SJCRH30 (cell line): ENCODE measurements at regions not wholly inside any gene's neighbourhood (a gene's known extent, or its start where the extent isn't known, plus 50 kb on each side); places are given as distances from the start of the nearest gene placed in this dataset.
A peak's percentile ranks its signal among the peaks of the same experiment; 100 is the strongest.

Source experiments
- DNase-seq, 2 experiments: peaks; one replicate each; pipeline ENCODE4 v3.0.0-alpha.2; 2015 to 2020
- H3K27ac ChIP-seq: fragments of 250-450 bp; sonication (Bioruptor Pico); 2 replicates; pipeline ENCODE4 v1.5.1; 2020; ENCODE audit warnings: mild to moderate bottlenecking, moderate library complexity
- H3K27me3 ChIP-seq: fragments of 250-450 bp; sonication (Bioruptor Pico); 2 replicates; pipeline ENCODE4 v1.5.1; 2020; ENCODE audit warnings: mild to moderate bottlenecking, moderate library complexity
- H3K36me3 ChIP-seq: fragments of 250-450 bp; sonication (Bioruptor Pico); 2 replicates; pipeline ENCODE4 v1.5.1; 2020; ENCODE audit warnings: mild to moderate bottlenecking, moderate library complexity
- H3K4me1 ChIP-seq: fragments of 250-450 bp; sonication (Bioruptor Pico); 2 replicates; pipeline ENCODE4 v1.5.1; 2020; ENCODE audit warnings: mild to moderate bottlenecking, moderate library complexity
- H3K4me3 ChIP-seq: fragments of 250-450 bp; sonication (Bioruptor Pico); 2 replicates; pipeline ENCODE4 v1.5.1; 2020; ENCODE audit warnings: mild to moderate bottlenecking, moderate library complexity
- H3K9me3 ChIP-seq: fragments of 250-450 bp; sonication (Bioruptor Pico); replicated peaks from 2 replicates; pipeline ENCODE4 v1.5.1; 2020; ENCODE audit warnings: mild to moderate bottlenecking, moderate library complexity

DNA sequence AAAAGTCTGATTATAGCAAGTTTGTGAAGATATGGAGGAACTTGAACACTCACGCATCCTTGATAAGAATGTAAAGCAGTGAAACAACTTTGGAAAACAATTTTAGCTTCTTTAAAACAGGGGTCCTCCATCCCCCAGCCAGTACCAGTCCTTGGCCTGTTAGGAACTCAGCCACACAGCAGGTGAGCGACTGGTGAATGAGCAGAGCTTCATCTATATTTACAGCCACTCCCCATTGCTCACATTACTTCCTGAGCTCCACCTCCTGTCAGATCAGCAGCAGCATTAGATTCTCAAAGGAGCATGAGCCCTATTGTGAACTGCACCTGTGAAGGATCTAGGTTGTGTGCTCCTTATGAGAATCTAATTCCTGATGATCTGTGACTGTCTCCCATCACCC is 530.3 kb upstream of the PRKX start:
- Histone ChIP-seq H3K27me3 (no peaks in the 10 kb centered on the region), H3K9me3 (no peaks in the 10 kb centered on the region)

DNA sequence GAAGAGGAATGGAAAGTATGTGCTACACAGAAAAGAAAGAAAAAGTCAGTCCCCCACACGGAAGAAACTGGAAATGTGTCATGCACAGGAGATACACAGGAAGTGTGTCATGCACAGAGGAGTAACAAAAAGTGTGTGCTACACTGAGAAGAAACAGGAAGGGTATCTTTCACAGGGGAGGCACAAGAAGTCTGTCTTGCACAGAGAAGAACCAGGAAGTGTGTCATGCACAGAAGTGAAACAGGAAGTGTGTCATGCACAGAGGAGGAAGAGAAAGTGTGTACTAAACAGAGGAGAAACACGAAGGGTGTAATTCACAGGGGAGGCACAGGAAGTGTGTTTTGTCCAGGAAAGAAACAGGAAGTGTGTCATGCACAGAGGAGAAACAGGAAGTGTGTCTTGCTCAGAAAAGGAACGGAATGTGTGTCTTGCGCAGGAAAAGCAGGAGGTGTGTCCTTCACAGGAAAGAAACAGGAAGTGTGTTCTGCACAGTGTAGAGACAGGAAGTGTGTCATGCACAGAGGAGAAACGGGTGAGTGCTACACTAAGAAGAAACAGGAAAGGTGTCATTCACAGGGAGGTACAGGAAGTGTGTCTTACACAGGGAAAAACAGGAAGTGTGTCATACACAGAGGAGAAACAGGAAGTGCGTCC is 527.2 kb upstream of the PRKX start:
- Histone ChIP-seq H3K4me1 (no peaks in the 10 kb centered on the region), H3K4me3 (no peak overlapping the region), H3K9me3 (no peaks in the 10 kb centered on the region), H3K36me3 (no peaks in the 10 kb centered on the region), H3K27me3 (no peaks in the 10 kb centered on the region), H3K27ac (no peak overlapping the region)
- peak in 1 of 2 experiments; percentile 11 for DNase-seq

More for the DNA sequence above, 530.3 kb upstream of the PRKX start:
- no peak overlapping the region for H3K4me3 ChIP-seq
- no peak overlapping the region for H3K27ac ChIP-seq
- no peak for DNase-seq
- no peaks in the 10 kb centered on the region for H3K4me1 ChIP-seq
- H3K36me3 ChIP-seq: no peaks in the 10 kb centered on the region

DNA sequence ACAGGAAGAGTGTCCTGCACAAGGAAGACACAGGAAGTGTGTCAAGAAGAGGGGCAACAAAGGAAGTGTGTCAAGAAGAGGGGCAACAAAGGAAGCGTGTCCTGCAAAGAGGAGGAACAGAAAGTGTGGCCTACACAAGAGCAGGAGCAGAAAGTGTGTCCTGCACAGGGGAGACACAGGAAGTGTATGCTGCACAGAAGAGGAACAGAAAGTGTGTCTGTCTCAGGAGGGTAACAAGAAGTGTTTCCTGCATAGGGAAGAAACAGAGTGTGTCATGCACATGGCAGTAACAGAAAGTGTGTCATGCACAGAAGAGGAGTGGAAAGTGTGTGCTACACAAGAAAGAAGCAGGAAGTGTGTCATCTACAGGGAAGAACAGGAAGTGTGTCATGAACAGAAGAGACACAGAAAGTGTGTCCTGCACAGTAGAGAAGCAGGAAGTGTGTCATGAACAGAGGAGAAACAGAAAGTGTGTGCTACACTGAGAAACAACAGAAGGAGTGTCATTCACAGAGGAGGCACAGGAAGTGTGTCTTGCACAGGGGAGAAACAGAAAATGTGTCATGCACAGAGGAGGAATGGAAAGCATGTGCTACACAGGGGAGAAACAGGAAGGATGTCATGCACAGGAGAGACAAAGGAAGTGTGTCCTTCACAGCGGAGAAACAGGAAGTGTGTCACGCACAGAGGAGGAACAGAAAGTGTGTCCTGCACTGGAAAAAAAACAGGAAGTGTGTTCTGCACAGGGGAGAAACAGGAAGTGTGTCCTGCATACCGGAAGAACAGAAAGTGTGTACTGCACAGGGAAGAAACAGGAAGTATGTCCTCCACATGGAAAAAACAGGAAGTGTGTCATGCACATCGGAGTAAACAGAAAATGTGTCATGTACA is 526.4 kb upstream of the PRKX start:
- no peaks in the 10 kb centered on the region for H3K9me3 ChIP-seq
- no peak overlapping the region for H3K27ac ChIP-seq
- no peaks in the 10 kb centered on the region for H3K36me3 ChIP-seq
- H3K4me3 ChIP-seq: no peak overlapping the region
- H3K27me3 ChIP-seq: no peaks in the 10 kb centered on the region
- no peak for DNase-seq
- H3K4me1 ChIP-seq: no peaks in the 10 kb centered on the region

DNA sequence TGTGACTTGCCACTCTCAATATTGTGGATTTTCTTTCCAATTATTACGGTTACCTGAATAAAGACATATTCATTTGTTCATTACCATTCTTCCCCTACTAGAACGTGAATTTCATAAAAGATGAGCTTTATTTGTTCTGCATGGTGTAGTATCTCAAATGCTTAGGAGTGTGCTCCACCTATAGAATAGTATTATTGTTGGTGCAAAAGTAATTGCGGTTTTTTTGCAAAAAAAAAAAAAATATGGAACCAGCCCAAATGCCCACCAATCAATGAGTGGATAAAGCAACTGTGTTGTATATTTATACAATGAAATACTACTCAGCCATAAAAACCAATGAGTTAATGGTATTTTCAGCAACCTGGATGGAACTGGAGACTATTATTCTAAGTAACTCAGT is 525.5 kb upstream of the PRKX start:
- no peak for DNase-seq
- no peaks in the 10 kb centered on the region for H3K4me1 ChIP-seq
- H3K36me3 ChIP-seq: no peaks in the 10 kb centered on the region
- H3K9me3 ChIP-seq: no peaks in the 10 kb centered on the region
- no peak overlapping the region for H3K27ac ChIP-seq
- no peaks in the 10 kb centered on the region for H3K27me3 ChIP-seq
- H3K4me3 ChIP-seq: no peak overlapping the region

DNA sequence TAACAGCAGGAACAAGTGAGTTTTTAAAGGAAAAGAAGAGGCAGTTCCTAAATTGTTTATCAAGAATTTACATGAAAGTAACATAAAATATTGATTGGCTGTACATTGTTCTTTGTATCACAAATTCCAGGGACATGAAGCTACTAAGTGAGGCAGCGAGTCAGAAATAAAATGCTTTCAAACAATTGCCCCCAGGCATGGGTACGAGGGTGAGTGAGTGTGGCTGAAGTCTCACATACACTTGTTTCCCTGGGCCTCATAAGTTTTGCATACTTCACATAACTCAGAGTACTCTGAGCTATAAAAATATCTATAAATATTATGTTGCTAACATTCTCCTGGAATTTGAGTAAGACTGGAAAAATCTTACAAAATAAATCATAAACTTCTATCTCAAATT is 511.6 kb upstream of the PRKX start:
- no peaks in the 10 kb centered on the region for H3K9me3 ChIP-seq
- H3K36me3 ChIP-seq: no peaks in the 10 kb centered on the region
- H3K27me3 ChIP-seq: no peaks in the 10 kb centered on the region
- no peak for DNase-seq
- no peak overlapping the region for H3K27ac ChIP-seq
- no peak overlapping the region for H3K4me3 ChIP-seq
- no peaks in the 10 kb centered on the region for H3K4me1 ChIP-seq

DNA sequence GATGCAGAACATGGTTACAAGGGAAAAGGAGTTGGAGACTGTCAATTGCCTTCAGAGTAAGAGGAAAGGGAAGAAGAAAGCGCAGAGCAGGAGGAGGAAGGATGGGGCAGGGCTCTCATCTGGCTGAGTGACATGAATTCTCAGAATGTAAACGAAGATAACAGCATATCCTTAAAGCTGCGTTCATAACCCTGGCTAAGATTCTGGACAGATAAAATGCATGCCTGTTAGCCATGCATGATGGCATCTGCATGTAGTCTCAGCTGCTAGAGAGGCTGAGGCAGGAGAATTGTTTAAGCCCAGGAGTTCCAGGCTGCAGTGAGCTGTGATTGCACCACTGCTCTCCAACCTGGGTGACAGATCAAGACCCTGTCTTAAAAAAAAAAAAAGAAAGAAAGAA is 493.5 kb upstream of the PRKX start:
- H3K4me1 ChIP-seq: no peaks in the 10 kb centered on the region
- no peak overlapping the region for H3K4me3 ChIP-seq
- no peak for DNase-seq
- H3K36me3 ChIP-seq: no peaks in the 10 kb centered on the region
- H3K27me3 ChIP-seq: no peaks in the 10 kb centered on the region
- no peak overlapping the region for H3K27ac ChIP-seq
- H3K9me3 ChIP-seq: no peaks in the 10 kb centered on the region

DNA sequence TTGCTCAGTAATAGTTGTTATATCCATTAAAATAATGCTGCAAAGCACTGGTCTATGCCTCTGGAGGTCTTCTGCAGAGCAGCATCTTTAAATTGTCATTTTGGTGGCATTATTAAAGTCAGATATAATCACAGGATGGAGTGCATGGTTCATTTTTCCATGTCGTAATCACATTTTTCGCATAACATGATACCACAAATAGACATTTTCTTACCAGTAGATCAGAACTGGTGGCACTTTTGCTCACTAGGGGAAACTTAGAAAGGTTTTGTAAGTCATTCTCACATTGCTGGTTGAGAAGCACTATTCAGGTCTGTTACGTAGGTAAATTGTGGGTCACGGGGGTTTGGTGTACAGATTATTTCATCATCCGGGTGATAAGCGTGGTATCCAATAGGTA is 484.5 kb upstream of the PRKX start:
- Histone ChIP-seq H3K27ac (no peak overlapping the region), H3K4me1 (no peaks in the 10 kb centered on the region), H3K4me3 (no peak overlapping the region), H3K36me3 (no peaks in the 10 kb centered on the region), H3K9me3 (no peaks in the 10 kb centered on the region), H3K27me3 (no peaks in the 10 kb centered on the region)
- no peak for DNase-seq

DNA sequence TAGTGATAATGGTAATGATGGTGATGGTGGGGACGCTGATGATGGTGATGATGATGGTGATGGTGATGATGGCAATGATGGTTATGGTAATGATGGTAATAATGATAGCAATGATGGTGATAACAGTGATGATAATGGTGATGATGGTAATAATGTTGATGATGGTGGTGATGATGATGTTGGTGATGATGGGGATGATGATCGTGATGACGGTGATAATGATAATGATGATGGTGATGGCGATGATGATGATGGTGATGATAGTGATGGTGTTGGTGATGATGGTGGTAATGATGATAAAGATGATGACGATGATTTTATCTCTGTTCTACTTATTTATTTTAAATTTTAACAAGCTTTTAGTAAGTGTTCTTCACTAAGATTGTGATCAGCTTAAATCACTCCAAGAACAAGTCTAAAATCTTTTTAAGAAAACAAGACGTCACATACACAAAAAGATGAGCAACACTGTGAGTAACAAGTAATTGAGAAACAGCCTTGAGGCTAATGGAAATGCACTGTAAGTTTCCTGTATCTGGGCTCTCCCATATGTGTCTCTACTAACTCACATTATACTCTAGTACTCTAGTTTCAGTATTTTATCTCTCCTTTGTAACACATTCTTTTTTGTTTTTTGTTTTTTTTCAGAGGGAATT is 480.2 kb upstream of the PRKX start:
- Histone ChIP-seq H3K4me1 (no peaks in the 10 kb centered on the region), H3K27me3 (no peaks in the 10 kb centered on the region), H3K27ac (no peak overlapping the region), H3K9me3 (no peaks in the 10 kb centered on the region), H3K36me3 (no peaks in the 10 kb centered on the region), H3K4me3 (no peak overlapping the region)
- no peak for DNase-seq

DNA sequence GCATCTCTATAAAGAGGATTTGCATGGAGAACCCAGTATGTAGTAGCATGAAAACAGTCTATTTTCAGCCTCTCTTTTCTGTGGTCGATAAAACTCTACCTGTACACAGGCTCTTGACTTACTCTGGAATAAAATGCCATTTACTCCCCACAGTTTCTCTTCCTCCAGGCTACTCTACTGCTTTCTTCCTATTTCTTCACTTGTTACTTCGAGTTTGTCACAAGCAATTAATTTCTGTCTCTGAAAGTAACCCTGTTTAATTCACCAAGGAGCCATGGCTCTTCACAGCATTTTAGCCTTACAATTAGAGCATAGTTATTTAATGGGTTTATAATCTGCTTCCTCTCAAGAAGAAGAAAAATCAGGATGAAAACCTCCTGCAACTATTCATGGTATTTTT is 472.9 kb upstream of the PRKX start:
- Histone ChIP-seq H3K4me3 (no peak overlapping the region), H3K27me3 (no peaks in the 10 kb centered on the region), H3K4me1 (no peaks in the 10 kb centered on the region), H3K27ac (no peak overlapping the region), H3K9me3 (no peaks in the 10 kb centered on the region), H3K36me3 (no peaks in the 10 kb centered on the region)
- no peak for DNase-seq

DNA sequence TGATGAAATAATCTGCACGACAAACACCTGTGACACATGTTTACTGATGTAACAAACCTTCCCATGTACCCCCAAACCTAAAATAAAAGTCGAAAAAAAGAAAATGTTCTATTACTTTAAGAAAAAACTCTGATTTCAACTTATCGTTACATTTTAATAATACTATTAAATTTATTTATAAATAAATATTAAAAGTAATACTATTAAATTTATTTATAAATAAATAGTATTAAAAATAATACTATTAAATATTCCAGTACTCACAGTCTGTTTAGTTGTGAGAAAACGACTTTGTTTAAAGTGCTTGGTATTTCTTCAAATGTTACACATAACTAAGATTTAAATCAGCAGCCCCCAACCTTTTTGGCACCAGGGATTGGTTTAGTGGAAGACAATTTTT is 471.6 kb upstream of the PRKX start:
- no peaks in the 10 kb centered on the region for H3K4me1 ChIP-seq
- DNase-seq: no peak

DNA sequence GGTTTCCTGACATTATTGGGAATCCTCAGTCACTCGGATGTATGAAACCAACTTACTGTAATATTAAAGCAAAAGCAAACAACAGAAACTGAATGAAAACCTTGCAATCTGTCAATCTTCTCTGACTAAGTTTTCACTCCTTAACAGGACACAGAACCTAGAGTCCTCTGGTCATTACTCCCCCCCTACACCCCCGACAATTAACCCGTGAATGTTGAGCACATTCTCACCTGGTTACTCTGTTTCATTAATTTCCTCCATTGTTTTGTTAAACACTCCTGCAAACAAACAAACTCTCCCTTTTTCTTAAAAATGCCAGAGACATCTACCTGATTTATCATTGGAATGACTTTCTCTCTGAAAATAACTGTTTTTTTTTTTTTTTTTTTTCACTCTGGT is 469.0 kb upstream of the PRKX start:
- DNase-seq: no peak
- H3K4me3 ChIP-seq: no peak overlapping the region
- H3K9me3 ChIP-seq: no peaks in the 10 kb centered on the region
- H3K4me1 ChIP-seq: no peaks in the 10 kb centered on the region
- H3K27me3 ChIP-seq: no peaks in the 10 kb centered on the region
- no peak overlapping the region for H3K27ac ChIP-seq
- no peaks in the 10 kb centered on the region for H3K36me3 ChIP-seq

More for the DNA sequence above, 471.6 kb upstream of the PRKX start:
- no peaks in the 10 kb centered on the region for H3K36me3 ChIP-seq
- H3K27ac ChIP-seq: no peak overlapping the region
- H3K9me3 ChIP-seq: no peaks in the 10 kb centered on the region
- H3K4me3 ChIP-seq: no peak overlapping the region
- H3K27me3 ChIP-seq: no peaks in the 10 kb centered on the region

DNA sequence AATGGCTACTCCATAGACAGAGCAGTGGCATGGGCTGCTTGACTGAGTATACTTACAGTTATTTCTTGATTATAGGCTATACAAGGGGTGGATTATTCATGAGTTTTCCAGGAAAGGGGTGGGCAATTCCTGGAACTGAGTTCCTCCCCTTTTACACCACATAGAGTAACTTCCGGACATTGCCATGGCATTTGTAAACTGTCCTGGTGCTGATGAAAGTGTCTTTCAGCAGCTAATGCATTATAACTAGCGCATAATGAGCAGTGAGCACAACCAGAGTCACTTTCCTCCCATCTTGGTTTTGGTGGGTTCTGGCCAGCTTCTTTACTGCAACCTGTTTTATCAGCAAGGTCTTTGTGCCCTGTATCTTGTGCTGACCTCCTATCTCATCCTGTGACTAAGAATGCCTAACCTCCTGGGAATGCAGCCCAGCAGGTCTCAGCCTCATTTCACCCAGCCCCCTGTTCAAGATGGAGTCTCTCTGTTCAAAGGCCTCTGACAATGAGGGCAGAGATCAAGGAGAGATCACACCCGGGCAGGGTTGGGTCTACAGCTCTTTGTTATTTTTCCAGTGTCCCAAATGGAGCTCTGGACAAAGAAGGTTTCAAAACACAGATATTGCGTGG is 468.4 kb upstream of the PRKX start:
- Histone ChIP-seq H3K4me1 (no peaks in the 10 kb centered on the region), H3K36me3 (no peaks in the 10 kb centered on the region), H3K4me3 (no peak overlapping the region), H3K9me3 (no peaks in the 10 kb centered on the region), H3K27me3 (no peaks in the 10 kb centered on the region), H3K27ac (no peak overlapping the region)
- no peak for DNase-seq

DNA sequence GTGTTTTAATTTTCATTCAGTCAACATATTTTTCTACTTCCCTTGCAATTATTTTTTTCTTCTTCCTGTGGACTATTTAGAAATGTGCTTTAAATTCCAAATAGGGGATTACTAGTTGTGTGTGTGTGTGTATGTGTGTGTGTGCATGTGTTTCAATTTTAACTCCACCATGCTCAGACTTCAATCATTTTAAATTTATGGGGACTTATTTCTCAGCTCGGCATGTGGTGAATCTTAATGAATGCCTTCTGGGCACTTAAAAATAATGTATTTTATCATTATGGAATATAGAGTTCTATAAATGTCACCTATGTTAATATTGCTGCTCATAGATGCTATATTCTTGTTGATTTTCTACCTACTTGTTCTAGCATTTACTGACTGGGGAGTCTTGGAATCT is 465.6 kb upstream of the PRKX start:
- no peak overlapping the region for H3K27ac ChIP-seq
- no peak for DNase-seq
- no peaks in the 10 kb centered on the region for H3K4me1 ChIP-seq
- H3K27me3 ChIP-seq: no peaks in the 10 kb centered on the region
- H3K9me3 ChIP-seq: no peaks in the 10 kb centered on the region
- no peaks in the 10 kb centered on the region for H3K36me3 ChIP-seq
- H3K4me3 ChIP-seq: no peak overlapping the region

DNA sequence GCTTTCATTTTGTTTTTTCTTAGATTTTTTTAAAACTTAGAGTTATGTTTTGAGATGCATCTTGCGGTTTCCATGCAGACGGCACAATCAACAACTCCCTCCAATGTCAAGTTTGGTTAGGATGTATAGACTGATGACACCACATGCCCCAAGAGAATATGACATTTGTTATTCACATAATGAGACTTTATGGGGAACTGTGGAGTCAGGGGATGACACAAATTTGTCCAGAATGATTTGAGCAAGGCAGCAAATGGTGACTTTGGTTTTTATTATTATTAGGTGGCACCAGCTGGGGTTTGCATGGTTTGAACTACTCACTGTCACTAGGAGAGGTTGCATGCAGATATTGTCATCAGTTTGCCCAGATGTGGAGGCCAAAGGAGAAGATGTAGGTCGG is 461.8 kb upstream of the PRKX start:
- Histone ChIP-seq H3K36me3 (no peaks in the 10 kb centered on the region), H3K9me3 (no peaks in the 10 kb centered on the region), H3K4me1 (no peaks in the 10 kb centered on the region), H3K27me3 (no peaks in the 10 kb centered on the region), H3K4me3 (no peak overlapping the region), H3K27ac (no peak overlapping the region)
- no peak for DNase-seq

DNA sequence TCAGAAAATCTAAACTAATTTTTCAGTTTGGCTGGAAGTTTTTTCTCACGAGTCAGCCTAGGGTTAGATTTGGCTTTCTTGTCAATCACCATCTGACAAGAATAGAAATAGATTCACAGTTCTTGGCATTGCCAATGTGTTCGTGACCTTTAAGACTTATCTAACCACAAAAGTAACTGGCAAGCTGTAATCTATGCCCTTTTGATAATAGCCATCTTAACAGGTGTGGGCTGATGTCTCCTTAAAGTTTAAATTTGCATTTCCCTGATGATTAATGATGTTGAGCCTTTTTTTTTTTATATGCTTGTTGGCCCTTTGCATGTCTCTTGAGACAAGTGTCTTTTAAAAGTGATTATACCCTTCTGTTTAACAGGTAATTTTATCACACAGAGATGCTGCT is 460.3 kb upstream of the PRKX start:
- H3K36me3 ChIP-seq: no peaks in the 10 kb centered on the region
- H3K4me3 ChIP-seq: no peak overlapping the region
- no peak for DNase-seq
- H3K4me1 ChIP-seq: no peaks in the 10 kb centered on the region
- H3K9me3 ChIP-seq: no peaks in the 10 kb centered on the region
- H3K27ac ChIP-seq: no peak overlapping the region
- no peaks in the 10 kb centered on the region for H3K27me3 ChIP-seq
